HEK293 (cell line): ENCODE measurements at regions not wholly inside any gene's neighbourhood (a gene's known extent, or its start where the extent isn't known, plus 50 kb on each side); places are given as distances from the start of the nearest gene placed in this dataset.

Source experiments
- CTCF ChIA-PET: fragments of 350-600 bp; formaldehyde crosslinking; extraction: SDS; loops from one replicate; lab custom pipeline; 2021; ENCODE audit warnings: antibody characterized with exemption; lab: Yijun Ruan, JAX
- POLR2A ChIA-PET: fragments of 300-600 bp; formaldehyde crosslinking; extraction: SDS; loops from one replicate; lab custom pipeline; 2020; ENCODE audit warnings: antibody characterized with exemption, inconsistent platforms; lab: Yijun Ruan, JAX
- H3K27ac ChIP-seq: fragments of 200-500 bp; sonication (Bioruptor generic); 2 replicates; pipeline ENCODE4 v1.5.1; 2014; ENCODE audit warnings: low read depth, low read length, control low read depth, inconsistent platforms; ENCODE audit errors: extremely low read depth
- H3K36me3 ChIP-seq, 2 experiments: fragments of 200-500 bp in 1 of 2; sonication (Bioruptor generic) in 1 of 2; 1 replicate in 1 of 2; 2 replicates in 1 of 2; pipeline ENCODE4 v1.5.1; 2014 to 2017; ENCODE audit warnings: inconsistent platforms in 2 of 2, low read length in 2 of 2; ENCODE audit not compliant: control insufficient read depth in 2 of 2, insufficient read depth in 1 of 2
- H3K4me1 ChIP-seq: fragments of 200-500 bp; sonication (Bioruptor generic); 2 replicates; pipeline ENCODE4 v1.5.1; 2014; ENCODE audit warnings: mild to moderate bottlenecking, low read length, inconsistent platforms; ENCODE audit not compliant: control insufficient read depth, insufficient read depth
- H3K4me3 ChIP-seq: 2 replicates; pipeline ENCODE4 v1.5.1; 2011; ENCODE audit warnings: low read depth, mild to moderate bottlenecking, control low read depth, low read length, moderate library complexity
- H3K9me3 ChIP-seq: fragments of 200-500 bp; sonication (Bioruptor generic); 2 replicates; pipeline ENCODE4 v1.5.1; 2014; ENCODE audit warnings: low read depth, low read length, inconsistent platforms; ENCODE audit not compliant: control insufficient read depth, insufficient read depth
- CTCF ChIP-seq: fragments of 450-650 bp; formaldehyde crosslinking; IDR thresholded peaks from 2 replicates; pipeline ENCODE4 v1.5.1; 2016; ENCODE audit warnings: missing biosample characterization, missing genetic modification characterization
- HOXA7 ChIP-seq: sonication (generic); formaldehyde crosslinking; IDR thresholded peaks from 2 replicates; pipeline ENCODE4 v1.8.1; 2022; ENCODE audit warnings: missing genetic modification reagents, borderline replicate concordance
- KLF16 ChIP-seq: fragments of 450-650 bp; formaldehyde crosslinking; IDR thresholded peaks from 2 replicates; pipeline ENCODE4 v1.5.1; 2017; ENCODE audit warnings: missing biosample characterization, missing genetic modification characterization
- PRDM1 ChIP-seq: fragments of 450-650 bp; formaldehyde crosslinking; IDR thresholded peaks from 2 replicates; pipeline ENCODE4; 2016; ENCODE audit warnings: missing biosample characterization, missing genetic modification characterization
- TCF7L2 ChIP-seq: IDR thresholded peaks from 2 replicates; pipeline ENCODE4 v1.6.1; 2011; ENCODE audit warnings: low read depth, mild to moderate bottlenecking, inconsistent platforms, low read length, moderate library complexity, borderline replicate concordance
- ZBTB1 ChIP-seq: fragments of 450-650 bp; formaldehyde crosslinking; IDR thresholded peaks from 2 replicates; pipeline ENCODE4 v1.5.1; 2016; ENCODE audit warnings: missing biosample characterization, missing genetic modification characterization
- ZBTB26 ChIP-seq: fragments of 450-650 bp; formaldehyde crosslinking; optimal IDR thresholded peaks from 2 replicates; pipeline ENCODE3; 2016; ENCODE audit warnings: missing biosample characterization, mild to moderate bottlenecking, missing genetic modification characterization
- ZNF133 ChIP-seq: fragments of 450-650 bp; formaldehyde crosslinking; IDR thresholded peaks from 2 replicates; pipeline ENCODE4 v1.5.1; 2016; ENCODE audit warnings: missing biosample characterization, missing genetic modification characterization
- ZNF157 ChIP-seq: fragments of 450-650 bp; formaldehyde crosslinking; IDR thresholded peaks from 2 replicates; pipeline ENCODE4 v1.5.1; 2016; ENCODE audit warnings: missing biosample characterization, missing genetic modification characterization
- ZNF202 ChIP-seq: fragments of 450-650 bp; formaldehyde crosslinking; IDR thresholded peaks from 2 replicates; pipeline ENCODE4 v1.5.1; 2016; ENCODE audit warnings: missing biosample characterization, missing genetic modification characterization, borderline replicate concordance
- ZNF211 ChIP-seq: fragments of 450-650 bp; formaldehyde crosslinking; IDR thresholded peaks from 2 replicates; pipeline ENCODE4 v1.5.1; 2016; ENCODE audit warnings: low read depth, missing biosample characterization, missing genetic modification characterization
- ZNF26 ChIP-seq: fragments of 450-650 bp; formaldehyde crosslinking; IDR thresholded peaks from 2 replicates; pipeline ENCODE4 v1.5.1; 2016; ENCODE audit warnings: missing biosample characterization, missing genetic modification characterization
- ZNF280D ChIP-seq: fragments of 450-650 bp; formaldehyde crosslinking; IDR thresholded peaks from 2 replicates; pipeline ENCODE4 v1.5.1; 2016; ENCODE audit warnings: missing biosample characterization, missing genetic modification characterization
- ZNF354C ChIP-seq: fragments of 450-650 bp; formaldehyde crosslinking; IDR thresholded peaks from 2 replicates; pipeline ENCODE4 v1.5.1; 2016; ENCODE audit warnings: missing biosample characterization, missing genetic modification characterization, low read depth, borderline replicate concordance
- ZNF501 ChIP-seq: fragments of 450-650 bp; formaldehyde crosslinking; IDR thresholded peaks from 2 replicates; pipeline ENCODE4 v1.5.1; 2016; ENCODE audit warnings: missing biosample characterization, missing genetic modification characterization
- ZNF645 ChIP-seq: fragments of 450-650 bp; formaldehyde crosslinking; IDR thresholded peaks from 2 replicates; pipeline ENCODE4; 2016; ENCODE audit warnings: missing biosample characterization, missing genetic modification characterization
- ZNF654 ChIP-seq: fragments of 450-650 bp; formaldehyde crosslinking; IDR thresholded peaks from 2 replicates; pipeline ENCODE4 v1.5.1; 2016; ENCODE audit warnings: low read depth, missing biosample characterization, missing genetic modification characterization
- ZNF692 ChIP-seq: fragments of 450-650 bp; formaldehyde crosslinking; IDR thresholded peaks from 2 replicates; pipeline ENCODE4 v1.5.1; 2016; ENCODE audit warnings: missing biosample characterization, missing genetic modification characterization
- ZNF707 ChIP-seq: fragments of 450-650 bp; formaldehyde crosslinking; IDR thresholded peaks from 2 replicates; pipeline ENCODE4 v1.5.1; 2016; ENCODE audit warnings: missing biosample characterization, missing genetic modification characterization
- ZNF768 ChIP-seq: fragments of 450-650 bp; formaldehyde crosslinking; IDR thresholded peaks from 2 replicates; pipeline ENCODE4 v1.5.1; 2018; ENCODE audit warnings: missing biosample characterization, mild to moderate bottlenecking, missing genetic modification characterization
- ZNF843 ChIP-seq: fragments of 450-650 bp; formaldehyde crosslinking; IDR thresholded peaks from 2 replicates; pipeline ENCODE4 v1.5.1; 2016; ENCODE audit warnings: missing biosample characterization, missing genetic modification characterization
- TF ChIP-seq, protein P1 (sequence below): fragments of 450-650 bp; formaldehyde crosslinking; IDR thresholded peaks from 2 replicates; pipeline ENCODE4 v1.5.1; 2017; ENCODE audit warnings: missing biosample characterization, missing genetic modification characterization
- TF ChIP-seq, protein P2 (sequence below): sonication (generic); formaldehyde crosslinking; IDR thresholded peaks from 2 replicates; pipeline ENCODE4 v1.8.1; 2022; ENCODE audit warnings: mild to moderate bottlenecking, moderate library complexity, missing genetic modification reagents

- H3K4me1 ChIP-seq: no peaks in the 10 kb centered on the region
- H3K9me3 ChIP-seq: no peaks in the 10 kb centered on the region
- no peak overlapping the region for H3K4me3 ChIP-seq
- no peaks in the 10 kb centered on the region for H3K36me3 ChIP-seq
- H3K27ac ChIP-seq: no peak overlapping the region
- CTCF ChIA-PET: interaction anchor here (0.5 to 2.7 kb wide), 33 partner anchors 9 to 1964 kb away, joined by 3 to 23 read pairs (median 3); no protein-coding TSS in a partner anchor
- POLR2A ChIA-PET: no interaction called here
- TF ChIP-seq ZNF211 (tag by site-specific recombination): no peak
- TF ChIP-seq ZNF501: no peak
- no peak for TF ChIP-seq ZNF26
- TF ChIP-seq ZNF133 (tag by site-specific recombination): no peak
- no peak for TF ChIP-seq ZBTB1 (tag by site-specific recombination)
- TF ChIP-seq ZNF843 (tag by site-specific recombination): no peak
- no peak for TF ChIP-seq ZNF202 (tag by site-specific recombination)
- TF ChIP-seq ZNF354C (tag by site-specific recombination): no peak
- no peak for TF ChIP-seq ZNF280D (tag by site-specific recombination)
- no peak for TF ChIP-seq TCF7L2
- TF ChIP-seq ZNF692 (tag by site-specific recombination): no peak
- TF ChIP-seq PRDM1 (tag by site-specific recombination): 0 out of 2 replicates have a peak, but pooled peaks have one; percentile 31
- TF ChIP-seq, protein P1, sequence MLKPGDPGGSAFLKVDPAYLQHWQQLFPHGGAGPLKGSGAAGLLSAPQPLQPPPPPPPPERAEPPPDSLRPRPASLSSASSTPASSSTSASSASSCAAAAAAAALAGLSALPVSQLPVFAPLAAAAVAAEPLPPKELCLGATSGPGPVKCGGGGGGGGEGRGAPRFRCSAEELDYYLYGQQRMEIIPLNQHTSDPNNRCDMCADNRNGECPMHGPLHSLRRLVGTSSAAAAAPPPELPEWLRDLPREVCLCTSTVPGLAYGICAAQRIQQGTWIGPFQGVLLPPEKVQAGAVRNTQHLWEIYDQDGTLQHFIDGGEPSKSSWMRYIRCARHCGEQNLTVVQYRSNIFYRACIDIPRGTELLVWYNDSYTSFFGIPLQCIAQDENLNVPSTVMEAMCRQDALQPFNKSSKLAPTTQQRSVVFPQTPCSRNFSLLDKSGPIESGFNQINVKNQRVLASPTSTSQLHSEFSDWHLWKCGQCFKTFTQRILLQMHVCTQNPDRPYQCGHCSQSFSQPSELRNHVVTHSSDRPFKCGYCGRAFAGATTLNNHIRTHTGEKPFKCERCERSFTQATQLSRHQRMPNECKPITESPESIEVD (tag by site-specific recombination): peak; percentile 61
- no peak for TF ChIP-seq ZNF707
- TF ChIP-seq ZNF654: peak; percentile 89
- no peak for TF ChIP-seq ZNF157
- no peak for TF ChIP-seq KLF16
- no peak for TF ChIP-seq ZBTB26 (tag by site-specific recombination)
- no peak for TF ChIP-seq ZNF645 (tag by site-specific recombination)
- no peak for TF ChIP-seq ZNF768 (tag by site-specific recombination)
- TF ChIP-seq, protein P2, sequence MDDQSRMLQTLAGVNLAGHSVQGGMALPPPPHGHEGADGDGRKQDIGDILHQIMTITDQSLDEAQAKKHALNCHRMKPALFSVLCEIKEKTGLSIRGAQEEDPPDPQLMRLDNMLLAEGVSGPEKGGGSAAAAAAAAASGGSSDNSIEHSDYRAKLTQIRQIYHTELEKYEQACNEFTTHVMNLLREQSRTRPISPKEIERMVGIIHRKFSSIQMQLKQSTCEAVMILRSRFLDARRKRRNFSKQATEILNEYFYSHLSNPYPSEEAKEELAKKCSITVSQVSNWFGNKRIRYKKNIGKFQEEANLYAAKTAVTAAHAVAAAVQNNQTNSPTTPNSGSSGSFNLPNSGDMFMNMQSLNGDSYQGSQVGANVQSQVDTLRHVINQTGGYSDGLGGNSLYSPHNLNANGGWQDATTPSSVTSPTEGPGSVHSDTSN (CRISPR knock-in tag): no peak
- TF ChIP-seq HOXA7 (CRISPR knock-in tag): no peak
- TF ChIP-seq CTCF (tag by site-specific recombination): peak; percentile 49; the same call in 1 of the 2 replicates
These were observed 75.0 kb downstream of the JRKL start for GRCh38 chr11:96464700-96465307.
